ENCODE measurements at regions not wholly inside any gene's neighbourhood (a gene's known extent, or its start where the extent isn't known, plus 50 kb on each side); places are given as distances from the start of the nearest gene placed in this dataset.

DNA sequence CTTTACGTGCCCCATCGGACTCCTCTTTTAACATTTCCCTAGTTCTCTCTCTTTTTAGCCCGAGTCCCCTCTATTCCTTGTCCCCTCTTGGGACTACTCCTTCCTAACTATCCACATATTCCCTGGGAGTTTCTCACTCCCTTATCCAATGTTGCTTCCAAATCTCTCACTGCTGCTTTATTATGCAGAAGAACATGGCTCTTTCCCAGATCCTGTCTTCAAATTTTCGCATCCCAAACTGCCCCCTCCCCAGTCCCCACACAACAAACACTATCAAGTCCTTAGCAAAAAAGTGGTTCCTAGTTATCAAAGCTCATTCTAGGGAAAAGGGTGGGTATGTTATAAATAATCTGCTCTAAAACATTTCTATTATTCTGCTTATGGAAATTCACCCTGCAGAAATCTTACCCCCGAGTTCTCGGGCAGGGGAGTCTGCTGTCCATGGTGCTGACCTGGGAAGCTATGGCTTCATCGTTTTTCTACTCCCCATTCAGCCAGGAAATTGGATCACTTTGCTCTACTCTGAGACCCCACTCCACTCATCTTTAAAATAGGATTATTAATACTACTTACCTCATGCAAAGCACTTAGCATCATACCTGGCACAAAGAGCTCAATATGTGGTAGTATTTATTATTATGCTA is 393.5 kb downstream of the BUD13 start (continued):
- TF ChIP-seq, protein P1, sequence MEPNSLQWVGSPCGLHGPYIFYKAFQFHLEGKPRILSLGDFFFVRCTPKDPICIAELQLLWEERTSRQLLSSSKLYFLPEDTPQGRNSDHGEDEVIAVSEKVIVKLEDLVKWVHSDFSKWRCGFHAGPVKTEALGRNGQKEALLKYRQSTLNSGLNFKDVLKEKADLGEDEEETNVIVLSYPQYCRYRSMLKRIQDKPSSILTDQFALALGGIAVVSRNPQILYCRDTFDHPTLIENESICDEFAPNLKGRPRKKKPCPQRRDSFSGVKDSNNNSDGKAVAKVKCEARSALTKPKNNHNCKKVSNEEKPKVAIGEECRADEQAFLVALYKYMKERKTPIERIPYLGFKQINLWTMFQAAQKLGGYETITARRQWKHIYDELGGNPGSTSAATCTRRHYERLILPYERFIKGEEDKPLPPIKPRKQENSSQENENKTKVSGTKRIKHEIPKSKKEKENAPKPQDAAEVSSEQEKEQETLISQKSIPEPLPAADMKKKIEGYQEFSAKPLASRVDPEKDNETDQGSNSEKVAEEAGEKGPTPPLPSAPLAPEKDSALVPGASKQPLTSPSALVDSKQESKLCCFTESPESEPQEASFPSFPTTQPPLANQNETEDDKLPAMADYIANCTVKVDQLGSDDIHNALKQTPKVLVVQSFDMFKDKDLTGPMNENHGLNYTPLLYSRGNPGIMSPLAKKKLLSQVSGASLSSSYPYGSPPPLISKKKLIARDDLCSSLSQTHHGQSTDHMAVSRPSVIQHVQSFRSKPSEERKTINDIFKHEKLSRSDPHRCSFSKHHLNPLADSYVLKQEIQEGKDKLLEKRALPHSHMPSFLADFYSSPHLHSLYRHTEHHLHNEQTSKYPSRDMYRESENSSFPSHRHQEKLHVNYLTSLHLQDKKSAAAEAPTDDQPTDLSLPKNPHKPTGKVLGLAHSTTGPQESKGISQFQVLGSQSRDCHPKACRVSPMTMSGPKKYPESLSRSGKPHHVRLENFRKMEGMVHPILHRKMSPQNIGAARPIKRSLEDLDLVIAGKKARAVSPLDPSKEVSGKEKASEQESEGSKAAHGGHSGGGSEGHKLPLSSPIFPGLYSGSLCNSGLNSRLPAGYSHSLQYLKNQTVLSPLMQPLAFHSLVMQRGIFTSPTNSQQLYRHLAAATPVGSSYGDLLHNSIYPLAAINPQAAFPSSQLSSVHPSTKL (CRISPR knock-in tag; IDR thresholded peaks at IDR 0.05) = 0 out of 2 replicates have a peak, but pooled peaks have one; percentile 41
- TF ChIP-seq ZBTB7A (CRISPR knock-in tag; IDR thresholded peaks at IDR 0.05) (no peak), POGZ (CRISPR knock-in tag; IDR thresholded peaks at IDR 0.05) (no peak), ZNF605 (CRISPR knock-in tag; IDR thresholded peaks at IDR 0.05) (peak; percentile 70; the same call in 1 of the 2 replicates), HNRNPL (IDR thresholded peaks at IDR 0.05; ENCODE audit: low read depth, low read length) (no peak), BCL3 (CRISPR knock-in tag; IDR thresholded peaks at IDR 0.05) (no peak), MAFF (IDR thresholded peaks at IDR 0.05; ENCODE audit: low read depth, low read length) (no peak), ZNF660 (CRISPR knock-in tag; IDR thresholded peaks at IDR 0.05; ENCODE audit: borderline replicate concordance, low read depth) (no peak), ZNF451 (CRISPR knock-in tag; IDR thresholded peaks at IDR 0.05) (no peak), TSC22D2 (CRISPR knock-in tag; IDR thresholded peaks at IDR 0.05; ENCODE audit: borderline replicate concordance) (peak; percentile 93; the same call in 1 of the 2 replicates), ZBTB33 (CRISPR knock-in tag; IDR thresholded peaks at IDR 0.05) (no peak), ZBTB34 (CRISPR knock-in tag; IDR thresholded peaks at IDR 0.05) (no peak), ZNF619 (CRISPR knock-in tag; IDR thresholded peaks at IDR 0.05) (no peak), MXI1 (IDR thresholded peaks at IDR 0.05; ENCODE audit: borderline replicate concordance, low read depth, low read length) (no peak), RAD51 (IDR thresholded peaks at IDR 0.05; ENCODE audit: borderline replicate concordance) (no peak), STAT6 (CRISPR knock-in tag; IDR thresholded peaks at IDR 0.05; ENCODE audit: borderline replicate concordance) (no peak), TRIM22 (IDR thresholded peaks at IDR 0.05) (no peak)

All from HepG2 (cell line).